Kidney (tissue), 13 donors: ENCODE measurements at regions not wholly inside any gene's neighbourhood (a gene's known extent, or its start where the extent isn't known, plus 50 kb on each side); places are given as distances from the start of the nearest gene placed in this dataset.

Experiments
- DNase-seq, 5 donors: peaks; one replicate each; pipeline ENCODE4 v3.0.0-alpha.2; 2013 to 2020
- FAIRE-seq: peaks from 2 replicates; lab custom pipeline; 2012; peaks lifted over from hg19 to GRCh38; lab: Jason Lieb, UNC
- H3K27ac ChIP-seq, 2 donors: one replicate each; pipeline ENCODE4 v1.7.0; 2013; ENCODE audit warnings: low read depth in 2 of 2, low read length in 2 of 2, inconsistent platforms in 1 of 2
- H3K27me3 ChIP-seq: one replicate; pipeline ENCODE4 v1.7.1; 2013; ENCODE audit warnings: low read length, inconsistent platforms; ENCODE audit not compliant: control insufficient read depth, insufficient read depth
- H3K36me3 ChIP-seq, 3 donors: one replicate each; pipeline versions ENCODE4 v1.7.0 to v1.7.1; 2013; ENCODE audit warnings: low read length in 3 of 3, control low read depth in 1 of 3, inconsistent platforms in 1 of 3; ENCODE audit not compliant: insufficient read depth in 3 of 3, control insufficient read depth in 2 of 3
- H3K4me1 ChIP-seq, 3 donors: one replicate each; pipeline versions ENCODE4 v1.7.0 to v1.7.1; 2013; ENCODE audit warnings: low read length in 3 of 3, inconsistent platforms in 1 of 3, low read depth in 1 of 3; ENCODE audit not compliant: control insufficient read depth in 2 of 3, insufficient read depth in 2 of 3
- H3K4me3 ChIP-seq, 3 donors: one replicate each; pipeline versions ENCODE4 v1.7.0 to v1.8.1; 2013; ENCODE audit warnings: low read length in 3 of 3, control low read depth in 1 of 3, inconsistent platforms in 1 of 3
- H3K9ac ChIP-seq, 3 donors: one replicate each; pipeline versions ENCODE4 v1.7.0 to v1.7.1; 2013; ENCODE audit warnings: low read length in 3 of 3, control low read depth in 1 of 3, inconsistent platforms in 1 of 3
- H3K9me3 ChIP-seq, 3 donors: one replicate each; pipeline versions ENCODE4 v1.7.0 to v1.7.1; 2013; ENCODE audit warnings: low read length in 3 of 3, control low read depth in 1 of 3, inconsistent platforms in 1 of 3; ENCODE audit not compliant: control insufficient read depth in 2 of 3, insufficient read depth in 1 of 3
- intact Hi-C: fragments of 100-400 bp; cut with DNase I; formaldehyde crosslinking; loops from one replicate; pipeline ENCODE4 v1.11.1; 2022
- TF ChIP-seq, protein P1 (sequence below): IDR thresholded peaks from 3 replicates; pipeline ENCODE4 v1.5.1; 2012; ENCODE audit warnings: mild to moderate bottlenecking, moderate library complexity, borderline replicate concordance; ENCODE audit not compliant: insufficient read depth; ENCODE audit errors: extremely low read depth
- donor health status: control.
- donor health status: control.
- donor health status: control.
- donor health status: control.
- donor health status: control.
- donor health status: DM: yes; HTN: yes; CAD: no.
- donor health status: Normal renal cell carcinoma (clear cell type).

DNA sequence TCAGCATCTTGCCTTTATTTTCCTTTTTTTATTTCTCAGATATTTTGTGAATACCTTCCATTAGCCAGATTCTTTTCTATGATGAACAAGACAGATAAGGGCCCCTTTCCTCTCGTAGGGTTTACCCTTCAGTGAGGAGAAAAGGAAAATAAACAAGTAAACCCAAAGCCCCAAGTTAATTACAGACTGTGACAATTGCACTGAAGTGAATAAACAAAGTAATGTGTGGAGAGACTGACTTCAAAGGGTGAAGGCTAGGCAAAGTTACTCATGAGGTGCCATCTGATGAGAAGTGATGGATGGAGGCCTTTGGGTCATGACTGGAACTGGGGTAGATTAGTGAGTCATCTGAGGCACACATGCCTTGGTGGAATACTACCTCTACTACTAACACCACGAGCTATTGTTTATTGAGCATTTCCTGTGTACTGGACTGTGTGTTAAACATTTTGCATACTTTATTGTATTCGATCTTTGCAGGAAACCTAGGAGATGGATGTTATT is 143.4 kb upstream of the PRICKLE1 start:
- FAIRE-seq (no peak), DNase-seq (no peak)
- Histone ChIP-seq H3K4me1 (no peaks in the 10 kb centered on the region), H3K9me3 (no peaks in the 10 kb centered on the region), H3K36me3 (no peaks in the 10 kb centered on the region), H3K4me3 (no peak overlapping the region), H3K27me3 (no peaks in the 10 kb centered on the region), H3K9ac (no peak overlapping the region), H3K27ac (no peak overlapping the region)
- intact Hi-C loops = no loop called here
- TF ChIP-seq, protein P1, sequence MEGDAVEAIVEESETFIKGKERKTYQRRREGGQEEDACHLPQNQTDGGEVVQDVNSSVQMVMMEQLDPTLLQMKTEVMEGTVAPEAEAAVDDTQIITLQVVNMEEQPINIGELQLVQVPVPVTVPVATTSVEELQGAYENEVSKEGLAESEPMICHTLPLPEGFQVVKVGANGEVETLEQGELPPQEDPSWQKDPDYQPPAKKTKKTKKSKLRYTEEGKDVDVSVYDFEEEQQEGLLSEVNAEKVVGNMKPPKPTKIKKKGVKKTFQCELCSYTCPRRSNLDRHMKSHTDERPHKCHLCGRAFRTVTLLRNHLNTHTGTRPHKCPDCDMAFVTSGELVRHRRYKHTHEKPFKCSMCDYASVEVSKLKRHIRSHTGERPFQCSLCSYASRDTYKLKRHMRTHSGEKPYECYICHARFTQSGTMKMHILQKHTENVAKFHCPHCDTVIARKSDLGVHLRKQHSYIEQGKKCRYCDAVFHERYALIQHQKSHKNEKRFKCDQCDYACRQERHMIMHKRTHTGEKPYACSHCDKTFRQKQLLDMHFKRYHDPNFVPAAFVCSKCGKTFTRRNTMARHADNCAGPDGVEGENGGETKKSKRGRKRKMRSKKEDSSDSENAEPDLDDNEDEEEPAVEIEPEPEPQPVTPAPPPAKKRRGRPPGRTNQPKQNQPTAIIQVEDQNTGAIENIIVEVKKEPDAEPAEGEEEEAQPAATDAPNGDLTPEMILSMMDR = no peak

DNA sequence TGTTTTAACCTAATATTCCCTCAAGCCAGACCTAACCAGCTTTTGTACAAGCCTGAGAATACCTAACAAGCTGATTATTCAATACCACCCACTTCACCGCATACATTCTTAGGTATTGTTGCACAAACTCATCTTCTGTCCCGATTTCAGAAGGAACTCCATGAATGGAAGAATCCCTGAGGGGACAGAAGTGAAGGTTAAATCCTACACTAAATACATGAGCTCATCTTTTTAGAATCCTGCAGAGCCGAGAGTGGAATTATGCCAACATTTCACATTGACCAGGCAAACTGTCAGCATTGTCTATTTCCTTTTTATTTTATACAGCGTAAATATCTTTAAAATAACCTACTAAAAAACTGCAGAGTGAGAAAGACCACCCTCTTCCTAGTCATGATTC is 140.7 kb upstream of the PRICKLE1 start:
- H3K9ac ChIP-seq = no peak overlapping the region
- no peak for FAIRE-seq
- intact Hi-C loops = no loop called here

DNA sequence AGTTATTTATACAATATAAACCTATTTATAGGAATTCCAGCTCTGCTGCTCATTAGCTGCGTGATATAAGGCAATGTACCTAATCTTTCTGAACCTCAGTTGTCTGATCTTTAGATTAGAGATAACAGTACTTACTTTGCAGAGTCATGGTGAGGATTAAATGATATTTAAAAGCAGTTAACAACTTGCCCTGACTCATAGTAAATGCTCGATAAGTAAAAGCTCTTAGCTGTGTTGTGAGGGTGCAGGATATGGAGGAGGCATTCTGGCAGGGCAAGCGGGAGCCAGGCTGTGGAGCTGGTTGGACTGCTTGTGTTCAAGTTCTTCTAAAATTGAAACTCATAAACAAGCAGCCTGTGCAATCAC is 140.0 kb upstream of the PRICKLE1 start:
- intact Hi-C loops = no loop called here
- DNase-seq (no peak), FAIRE-seq (no peak)
- Histone ChIP-seq H3K9me3 (no peaks in the 10 kb centered on the region), H3K27me3 (no peaks in the 10 kb centered on the region), H3K4me3 (no peak overlapping the region), H3K4me1 (no peaks in the 10 kb centered on the region), H3K9ac (no peak overlapping the region), H3K27ac (no peak overlapping the region), H3K36me3 (no peaks in the 10 kb centered on the region)
- TF ChIP-seq, protein P1 = no peak

More for the DNA sequence above, 140.7 kb upstream of the PRICKLE1 start:
- Histone ChIP-seq H3K36me3 (no peaks in the 10 kb centered on the region), H3K4me3 (no peak overlapping the region), H3K4me1 (no peaks in the 10 kb centered on the region), H3K27ac (no peak overlapping the region), H3K27me3 (no peaks in the 10 kb centered on the region), H3K9me3 (no peaks in the 10 kb centered on the region)
- no peak for DNase-seq
- TF ChIP-seq, protein P1 = no peak
